ENCODE measurements at regions not wholly inside any gene's neighbourhood (a gene's known extent, or its start where the extent isn't known, plus 50 kb on each side); places are given as distances from the start of the nearest gene placed in this dataset.

GRCh38 chr3:153704115-153704514, 417.1 kb upstream of the ARHGEF26 start:
- Histone ChIP-seq H3K9ac (no peak overlapping the region), H3K4me1 (no peaks in the 10 kb centered on the region), H3K27me3 (ENCODE audit: control insufficient read depth, insufficient read depth, low read length) (no peaks in the 10 kb centered on the region), H3K4me2 (ENCODE audit: low read length) (no peak overlapping the region), H3K36me3 (ENCODE audit: control insufficient read depth, insufficient read depth, low read length) (no peaks in the 10 kb centered on the region), H3K79me2 (no peaks in the 10 kb centered on the region), H3K9me3 (ENCODE audit: control insufficient read depth, low read length) (no peaks in the 10 kb centered on the region), H2AFZ (no peak overlapping the region), H3K4me3 (ENCODE audit: low read depth, low read length) (no peak overlapping the region), H3K27ac (no peak overlapping the region)
- TF ChIP-seq, protein P1, sequence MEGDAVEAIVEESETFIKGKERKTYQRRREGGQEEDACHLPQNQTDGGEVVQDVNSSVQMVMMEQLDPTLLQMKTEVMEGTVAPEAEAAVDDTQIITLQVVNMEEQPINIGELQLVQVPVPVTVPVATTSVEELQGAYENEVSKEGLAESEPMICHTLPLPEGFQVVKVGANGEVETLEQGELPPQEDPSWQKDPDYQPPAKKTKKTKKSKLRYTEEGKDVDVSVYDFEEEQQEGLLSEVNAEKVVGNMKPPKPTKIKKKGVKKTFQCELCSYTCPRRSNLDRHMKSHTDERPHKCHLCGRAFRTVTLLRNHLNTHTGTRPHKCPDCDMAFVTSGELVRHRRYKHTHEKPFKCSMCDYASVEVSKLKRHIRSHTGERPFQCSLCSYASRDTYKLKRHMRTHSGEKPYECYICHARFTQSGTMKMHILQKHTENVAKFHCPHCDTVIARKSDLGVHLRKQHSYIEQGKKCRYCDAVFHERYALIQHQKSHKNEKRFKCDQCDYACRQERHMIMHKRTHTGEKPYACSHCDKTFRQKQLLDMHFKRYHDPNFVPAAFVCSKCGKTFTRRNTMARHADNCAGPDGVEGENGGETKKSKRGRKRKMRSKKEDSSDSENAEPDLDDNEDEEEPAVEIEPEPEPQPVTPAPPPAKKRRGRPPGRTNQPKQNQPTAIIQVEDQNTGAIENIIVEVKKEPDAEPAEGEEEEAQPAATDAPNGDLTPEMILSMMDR (IDR thresholded peaks at IDR 0.05): no peak

DNA sequence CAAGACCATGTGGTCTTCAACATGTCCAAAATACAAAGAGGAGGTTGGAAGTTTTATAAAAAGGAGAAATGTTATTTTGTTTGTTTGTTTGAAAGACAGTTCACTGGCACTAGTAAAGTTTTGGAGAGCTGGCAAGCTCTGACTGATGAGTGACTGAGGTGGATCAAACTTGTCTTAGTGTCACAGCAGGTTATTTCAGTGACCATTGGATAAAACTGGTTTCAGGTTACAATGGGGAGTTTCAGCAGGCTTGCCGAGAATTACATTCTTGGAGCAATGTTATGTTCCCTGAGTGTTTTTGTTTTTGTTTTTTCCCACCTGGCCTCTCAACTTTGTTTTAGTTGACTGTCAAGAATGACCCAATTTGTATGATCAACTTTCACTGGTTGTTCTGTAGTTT, 414.5 kb upstream of the ARHGEF26 start:
- Histone ChIP-seq H3K27me3 (ENCODE audit: control insufficient read depth, insufficient read depth, low read length) (no peaks in the 10 kb centered on the region), H3K4me1 (no peaks in the 10 kb centered on the region), H3K9ac (no peak overlapping the region), H3K4me2 (ENCODE audit: low read length) (no peak overlapping the region), H2AFZ (no peak overlapping the region), H3K4me3 (ENCODE audit: low read depth, low read length) (no peak overlapping the region), H3K9me3 (ENCODE audit: control insufficient read depth, low read length) (no peaks in the 10 kb centered on the region), H3K79me2 (no peaks in the 10 kb centered on the region), H3K27ac (no peak overlapping the region), H3K36me3 (ENCODE audit: control insufficient read depth, insufficient read depth, low read length) (no peaks in the 10 kb centered on the region)
- TF ChIP-seq, protein P1 (IDR thresholded peaks at IDR 0.05): no peak

GRCh38 chr3:153714016-153714415, 407.2 kb upstream of the ARHGEF26 start:
- TF ChIP-seq, protein P1 (IDR thresholded peaks at IDR 0.05): no peak
- Histone ChIP-seq H3K36me3 (ENCODE audit: control insufficient read depth, insufficient read depth, low read length) (no peaks in the 10 kb centered on the region), H3K79me2 (no peaks in the 10 kb centered on the region), H3K9ac (no peak overlapping the region), H2AFZ (no peak overlapping the region), H3K27ac (no peak overlapping the region), H3K4me1 (no peaks in the 10 kb centered on the region), H3K4me3 (ENCODE audit: low read depth, low read length) (no peak overlapping the region), H3K4me2 (ENCODE audit: low read length) (no peak overlapping the region), H3K9me3 (ENCODE audit: control insufficient read depth, low read length) (no peaks in the 10 kb centered on the region), H3K27me3 (ENCODE audit: control insufficient read depth, insufficient read depth, low read length) (no peaks in the 10 kb centered on the region)

- TF ChIP-seq, protein P1 (IDR thresholded peaks at IDR 0.05): no peak
- H3K9me3 ChIP-seq (ENCODE audit: control insufficient read depth, low read length): no peaks in the 10 kb centered on the region
- H3K4me3 ChIP-seq (ENCODE audit: low read depth, low read length): no peak overlapping the region
- H3K4me2 ChIP-seq (ENCODE audit: low read length): no peak overlapping the region
- H3K9ac ChIP-seq: no peak overlapping the region
- no peaks in the 10 kb centered on the region for H3K79me2 ChIP-seq
- no peak overlapping the region for H3K27ac ChIP-seq
- no peak overlapping the region for H2AFZ ChIP-seq
- H3K27me3 ChIP-seq (ENCODE audit: control insufficient read depth, insufficient read depth, low read length): no peaks in the 10 kb centered on the region
- H3K4me1 ChIP-seq: no peaks in the 10 kb centered on the region
- no peaks in the 10 kb centered on the region for H3K36me3 ChIP-seq (ENCODE audit: control insufficient read depth, insufficient read depth, low read length)
These were observed 406.5 kb upstream of the ARHGEF26 start for GRCh38 chr3:153714588-153715290.

GRCh38 chr3:153722157-153722556, 399.0 kb upstream of the ARHGEF26 start:
- H3K36me3 ChIP-seq (ENCODE audit: control insufficient read depth, insufficient read depth, low read length): no peaks in the 10 kb centered on the region
- H3K4me1 ChIP-seq: no peaks in the 10 kb centered on the region
- H2AFZ ChIP-seq: no peak overlapping the region
- no peaks in the 10 kb centered on the region for H3K79me2 ChIP-seq
- no peak overlapping the region for H3K27ac ChIP-seq
- no peak overlapping the region for H3K9ac ChIP-seq
- no peak overlapping the region for H3K4me3 ChIP-seq (ENCODE audit: low read depth, low read length)
- TF ChIP-seq, protein P1 (IDR thresholded peaks at IDR 0.05): no peak
- no peak overlapping the region for H3K4me2 ChIP-seq (ENCODE audit: low read length)
- no peaks in the 10 kb centered on the region for H3K27me3 ChIP-seq (ENCODE audit: control insufficient read depth, insufficient read depth, low read length)
- H3K9me3 ChIP-seq (ENCODE audit: control insufficient read depth, low read length): no peaks in the 10 kb centered on the region

Measured in parathyroid adenoma (tissue), 2 donors.